GM12892 (cell line): ENCODE measurements at regions not wholly inside any gene's neighbourhood (a gene's known extent, or its start where the extent isn't known, plus 50 kb on each side); places are given as distances from the start of the nearest gene placed in this dataset.

Source experiments
- POLR2A ChIP-seq: IDR thresholded peaks from 2 replicates; pipeline ENCODE4 v1.6.1; 2011; ENCODE audit warnings: low read depth, low read length, control low read depth
- POLR2AphosphoS5 ChIP-seq: IDR thresholded peaks from 2 replicates; pipeline ENCODE4 v1.6.1; 2011; ENCODE audit warnings: low read depth, low read length, control low read depth
- TAF1 ChIP-seq: IDR thresholded peaks from 2 replicates; pipeline ENCODE4 v1.6.1; 2011; ENCODE audit warnings: low read depth, mild to moderate bottlenecking, control low read depth, low read length, borderline replicate concordance

DNA sequence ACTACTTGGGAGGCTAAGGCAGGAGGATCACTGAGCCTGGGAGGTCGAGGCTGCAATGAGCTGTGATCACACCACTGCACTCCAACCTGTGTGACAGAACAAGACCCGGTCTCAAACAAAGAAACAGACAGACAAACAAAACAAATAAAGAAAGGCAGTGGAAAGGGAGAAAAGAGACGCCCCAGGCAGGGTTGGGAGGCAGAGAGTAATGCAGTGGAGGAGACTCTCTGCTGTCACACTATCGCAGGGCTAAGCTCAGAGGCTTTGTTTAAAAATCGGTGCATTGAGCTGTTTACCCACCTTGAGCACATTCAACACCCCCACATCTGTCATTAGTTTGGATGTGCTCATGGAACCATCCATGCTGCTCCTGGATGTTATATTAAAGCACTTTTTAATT, 84.2 kb upstream of the RMP24 start:
- TF ChIP-seq POLR2AphosphoS5: no peak
- TF ChIP-seq POLR2A: no peak
- no peak for TF ChIP-seq TAF1
